SK-N-SH treated with all-trans-retinoic acid at 6 μM for 48 hours (cell line): ENCODE measurements at regions not wholly inside any gene's neighbourhood (a gene's known extent, or its start where the extent isn't known, plus 50 kb on each side); places are given as distances from the start of the nearest gene placed in this dataset.
"Not testable (repeated sequence)": the region's sequence is repeated elsewhere in the genome, so short reads cannot be mapped to it uniquely, and the experiment has no call there.

Experiments
- ATAC-seq: fragments of 200-7000 bp; cut with Tn5 transposase; 3 replicates; pipeline ENCODE4 v1.9.1; 2020; ENCODE audit warnings: mild to moderate bottlenecking, moderate library complexity
- ARNTL ChIP-seq: fragments of 450-650 bp; formaldehyde crosslinking; IDR thresholded peaks from 2 replicates; pipeline ENCODE4 v1.5.0; 2020; ENCODE audit warnings: low read depth, mild to moderate bottlenecking, moderate library complexity, borderline replicate concordance
- BACH2 ChIP-seq: fragments of 250-450 bp; sonication (Bioruptor Pico); IDR thresholded peaks from 2 replicates; pipeline ENCODE4 v1.9.0; 2021; ENCODE audit warnings: mild to moderate bottlenecking, borderline replicate concordance
- CSDC2 ChIP-seq: fragments of 250-450 bp; sonication (Bioruptor Pico); IDR thresholded peaks from 2 replicates; pipeline ENCODE4 v1.5.0; 2020; ENCODE audit warnings: mild to moderate bottlenecking, moderate library complexity
- CSRNP3 ChIP-seq: fragments of 250-450 bp; sonication (Bioruptor Pico); IDR thresholded peaks from 2 replicates; pipeline ENCODE4 v1.5.1; 2021; ENCODE audit warnings: mild to moderate bottlenecking, moderate library complexity
- ESRRG ChIP-seq: fragments of 250-450 bp; sonication (Bioruptor Pico); IDR thresholded peaks from 2 replicates; pipeline ENCODE4 v1.6.1; 2021; ENCODE audit warnings: mild to moderate bottlenecking
- GLIS3 ChIP-seq: fragments of 250-450 bp; sonication (Bioruptor Pico); IDR thresholded peaks from 2 replicates; pipeline ENCODE4 v1.5.0; 2020; ENCODE audit warnings: mild to moderate bottlenecking, moderate library complexity
- ISL1 ChIP-seq: fragments of 250-450 bp; sonication (Bioruptor Pico); IDR thresholded peaks from 2 replicates; pipeline ENCODE4 v2.1.2; 2022; ENCODE audit warnings: mild to moderate bottlenecking, moderate library complexity
- OSR1 ChIP-seq: fragments of 250-450 bp; sonication (Bioruptor Pico); IDR thresholded peaks from 2 replicates; pipeline ENCODE4 v1.8.0; 2022; ENCODE audit warnings: moderate library complexity, mild to moderate bottlenecking, inconsistent platforms
- PATZ1 ChIP-seq: fragments of 250-450 bp; sonication (Bioruptor Pico); IDR thresholded peaks from 2 replicates; pipeline ENCODE4 v1.8.0; 2020; ENCODE audit warnings: mild to moderate bottlenecking, moderate library complexity, borderline replicate concordance
- PPARA ChIP-seq: fragments of 250-450 bp; sonication (Bioruptor Pico); IDR thresholded peaks from 2 replicates; pipeline ENCODE4 v1.5.0; 2020; ENCODE audit warnings: mild to moderate bottlenecking, borderline replicate concordance
- RARB ChIP-seq: fragments of 250-450 bp; sonication (Bioruptor Pico); IDR thresholded peaks from 2 replicates; pipeline ENCODE4 v1.8.0; 2021; ENCODE audit warnings: mild to moderate bottlenecking, moderate library complexity
- SNAI2 ChIP-seq: fragments of 250-450 bp; sonication (Bioruptor Pico); IDR thresholded peaks from 2 replicates; pipeline ENCODE4 v1.5.0; 2020; ENCODE audit warnings: mild to moderate bottlenecking, moderate library complexity
- TCF4 ChIP-seq: fragments of 250-450 bp; sonication (Bioruptor Pico); IDR thresholded peaks from 2 replicates; pipeline ENCODE4 v1.8.0; 2021; ENCODE audit warnings: mild to moderate bottlenecking, moderate library complexity, borderline replicate concordance
- TOX ChIP-seq: fragments of 250-450 bp; sonication (Bioruptor Pico); IDR thresholded peaks from 2 replicates; pipeline ENCODE4 v1.8.0; 2021; ENCODE audit warnings: mild to moderate bottlenecking, moderate library complexity, borderline replicate concordance
- TSHZ2 ChIP-seq: fragments of 250-450 bp; sonication (Bioruptor Pico); IDR thresholded peaks from 2 replicates; pipeline ENCODE4 v1.5.0; 2020; ENCODE audit warnings: mild to moderate bottlenecking, moderate library complexity
- ZC3H10 ChIP-seq: fragments of 250-450 bp; sonication (Bioruptor Pico); IDR thresholded peaks from 2 replicates; pipeline ENCODE4 v1.5.1; 2021; ENCODE audit warnings: mild to moderate bottlenecking, moderate library complexity
- ZFP3 ChIP-seq: fragments of 250-450 bp; sonication (Bioruptor Pico); IDR thresholded peaks from 2 replicates; pipeline ENCODE4 v1.5.0; 2020; ENCODE audit warnings: mild to moderate bottlenecking, moderate library complexity
- ZFP30 ChIP-seq: fragments of 450-650 bp; formaldehyde crosslinking; IDR thresholded peaks from 2 replicates; pipeline ENCODE4 v1.5.0; 2022; ENCODE audit warnings: mild to moderate bottlenecking, moderate library complexity
- ZNF565 ChIP-seq: fragments of 450-650 bp; formaldehyde crosslinking; conservative IDR thresholded peaks from 2 replicates; pipeline ENCODE4 v1.5.0; 2020; ENCODE audit warnings: low read depth, mild to moderate bottlenecking, moderate library complexity
- ZNF70 ChIP-seq: fragments of 450-650 bp; formaldehyde crosslinking; IDR thresholded peaks from 2 replicates; pipeline ENCODE4 v1.5.0; 2020; ENCODE audit warnings: mild to moderate bottlenecking, moderate library complexity

- ATAC-seq = no peak
- TF ChIP-seq ZFP3 (CRISPR knock-in tag) = no peak
- TF ChIP-seq ESRRG (CRISPR knock-in tag) = no peak
- no peak for TF ChIP-seq PATZ1 (CRISPR knock-in tag)
- no peak for TF ChIP-seq ZNF565
- TF ChIP-seq RARB (CRISPR knock-in tag) = no peak
- TF ChIP-seq PPARA (CRISPR knock-in tag) = no peak
- no peak for TF ChIP-seq ARNTL (CRISPR knock-in tag)
- TF ChIP-seq TCF4 (CRISPR knock-in tag) = no peak
- no peak for TF ChIP-seq ZFP30 (CRISPR knock-in tag)
- no peak for TF ChIP-seq ZNF70 (CRISPR knock-in tag)
- TF ChIP-seq CSDC2 (CRISPR knock-in tag) = no peak
- no peak for TF ChIP-seq TOX
- no peak for TF ChIP-seq SNAI2 (CRISPR knock-in tag)
- TF ChIP-seq ISL1 = no peak
- no peak for TF ChIP-seq GLIS3 (CRISPR knock-in tag)
- no peak for TF ChIP-seq BACH2 (CRISPR knock-in tag)
- no peak for TF ChIP-seq ZC3H10 (CRISPR knock-in tag)
Measured at GRCh38 chr5:40442346-40442745, 237.4 kb upstream of the PTGER4 start.

- no peak for ATAC-seq
- TF ChIP-seq OSR1 (CRISPR knock-in tag) = no peak
- TF ChIP-seq RARB (CRISPR knock-in tag) = no peak
- no peak for TF ChIP-seq ZC3H10 (CRISPR knock-in tag)
- TF ChIP-seq BACH2 (CRISPR knock-in tag) = no peak
- no peak for TF ChIP-seq TSHZ2 (CRISPR knock-in tag)
- TF ChIP-seq CSDC2 (CRISPR knock-in tag) = no peak
- no peak for TF ChIP-seq GLIS3 (CRISPR knock-in tag)
- no peak for TF ChIP-seq ZNF565
- TF ChIP-seq TCF4 (CRISPR knock-in tag) = no peak
- TF ChIP-seq ESRRG (CRISPR knock-in tag) = no peak
- no peak for TF ChIP-seq SNAI2 (CRISPR knock-in tag)
- TF ChIP-seq ARNTL (CRISPR knock-in tag) = no peak
- no peak for TF ChIP-seq CSRNP3 (CRISPR knock-in tag)
- TF ChIP-seq PATZ1 (CRISPR knock-in tag) = no peak
Measured at GRCh38 chr5:40441733-40442132, 238.0 kb upstream of the PTGER4 start.

GRCh38 chr5:40440746-40441145 is 239.0 kb upstream of the PTGER4 start:
- no peak for TF ChIP-seq GLIS3 (CRISPR knock-in tag)
- no peak for TF ChIP-seq ZC3H10 (CRISPR knock-in tag)

GRCh38 chr5:40439103-40439502 is 240.6 kb upstream of the PTGER4 start:
- not testable (repeated sequence) for ATAC-seq

More at GRCh38 chr5:40440746-40441145, 239.0 kb upstream of the PTGER4 start:
- no peak for ATAC-seq

- ATAC-seq = not testable (repeated sequence)
Measured at GRCh38 chr5:40438646-40439045, 241.1 kb upstream of the PTGER4 start.
